ENCODE measurements at regions not wholly inside any gene's neighbourhood (a gene's known extent, or its start where the extent isn't known, plus 50 kb on each side); places are given as distances from the start of the nearest gene placed in this dataset.

- TF ChIP-seq, protein P1, sequence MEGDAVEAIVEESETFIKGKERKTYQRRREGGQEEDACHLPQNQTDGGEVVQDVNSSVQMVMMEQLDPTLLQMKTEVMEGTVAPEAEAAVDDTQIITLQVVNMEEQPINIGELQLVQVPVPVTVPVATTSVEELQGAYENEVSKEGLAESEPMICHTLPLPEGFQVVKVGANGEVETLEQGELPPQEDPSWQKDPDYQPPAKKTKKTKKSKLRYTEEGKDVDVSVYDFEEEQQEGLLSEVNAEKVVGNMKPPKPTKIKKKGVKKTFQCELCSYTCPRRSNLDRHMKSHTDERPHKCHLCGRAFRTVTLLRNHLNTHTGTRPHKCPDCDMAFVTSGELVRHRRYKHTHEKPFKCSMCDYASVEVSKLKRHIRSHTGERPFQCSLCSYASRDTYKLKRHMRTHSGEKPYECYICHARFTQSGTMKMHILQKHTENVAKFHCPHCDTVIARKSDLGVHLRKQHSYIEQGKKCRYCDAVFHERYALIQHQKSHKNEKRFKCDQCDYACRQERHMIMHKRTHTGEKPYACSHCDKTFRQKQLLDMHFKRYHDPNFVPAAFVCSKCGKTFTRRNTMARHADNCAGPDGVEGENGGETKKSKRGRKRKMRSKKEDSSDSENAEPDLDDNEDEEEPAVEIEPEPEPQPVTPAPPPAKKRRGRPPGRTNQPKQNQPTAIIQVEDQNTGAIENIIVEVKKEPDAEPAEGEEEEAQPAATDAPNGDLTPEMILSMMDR (IDR thresholded peaks at IDR 0.05): no peak
- no peak for TF ChIP-seq POLR2A (IDR thresholded peaks at IDR 0.05)
Observed at GRCh38 chr2:49598231-49598630, 443.9 kb upstream of the FSHR start.
